HG03378 (cell line): ENCODE measurements at regions not wholly inside any gene's neighbourhood (a gene's known extent, or its start where the extent isn't known, plus 50 kb on each side); places are given as distances from the start of the nearest gene placed in this dataset.
"Not testable (repeated sequence)": the region's sequence is repeated elsewhere in the genome, so short reads cannot be mapped to it uniquely, and the experiment has no call there.

Source experiments
- ATAC-seq: cut with Tn5 transposase; IDR thresholded peaks from one replicate; pipeline ENCODE4 v1.9.1; 2021; ENCODE audit warnings: mild to moderate bottlenecking, moderate library complexity; ENCODE audit not compliant: unreplicated experiment

- ATAC-seq: no peak
Measured at GRCh38 chr12:19819231-19819630, 379.9 kb downstream of the AEBP2 start.

- no peak for ATAC-seq
Measured at GRCh38 chr12:19822476-19822875, 383.2 kb downstream of the AEBP2 start.

GRCh38 chr12:19823326-19823725, 384.0 kb downstream of the AEBP2 start:
- not testable (repeated sequence) for ATAC-seq

- no peak for ATAC-seq
Measured at GRCh38 chr12:19826980-19827550, 387.8 kb downstream of the AEBP2 start.

DNA sequence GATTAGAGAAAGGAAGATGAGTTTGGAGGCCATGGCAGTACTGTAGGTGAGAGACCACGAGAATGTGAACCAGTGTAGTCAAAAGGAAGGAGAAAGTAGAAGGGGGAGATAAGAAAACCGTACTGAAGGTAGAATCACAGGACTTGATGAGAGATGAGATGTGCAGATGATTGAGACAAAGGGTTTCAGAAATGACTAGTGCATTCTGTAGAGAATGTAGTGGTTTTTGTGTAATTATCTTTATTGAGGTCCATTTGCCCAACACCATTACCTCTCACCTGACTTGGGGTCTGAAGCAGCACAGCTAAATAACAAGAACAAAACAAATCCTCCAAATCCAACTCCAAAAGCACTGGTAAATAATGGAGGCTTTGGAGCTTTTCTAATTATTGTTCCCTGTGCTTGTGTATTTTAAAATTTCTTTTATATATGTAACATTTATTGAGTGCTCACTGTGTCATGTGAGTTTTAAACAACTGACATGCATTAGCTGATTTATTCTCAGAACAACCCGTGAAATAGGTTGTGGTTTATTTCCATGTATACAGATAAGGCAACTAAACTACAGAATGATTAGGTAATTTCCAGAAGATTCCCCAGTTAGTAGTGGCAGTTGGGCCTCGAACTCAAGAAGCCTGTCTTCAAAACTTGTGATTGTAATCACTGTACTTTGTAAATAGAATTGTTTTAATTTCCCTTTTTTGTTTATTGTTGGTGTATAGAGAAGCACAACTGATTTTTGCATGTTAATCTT, 390.0 kb downstream of the AEBP2 start:
- no peak for ATAC-seq

DNA sequence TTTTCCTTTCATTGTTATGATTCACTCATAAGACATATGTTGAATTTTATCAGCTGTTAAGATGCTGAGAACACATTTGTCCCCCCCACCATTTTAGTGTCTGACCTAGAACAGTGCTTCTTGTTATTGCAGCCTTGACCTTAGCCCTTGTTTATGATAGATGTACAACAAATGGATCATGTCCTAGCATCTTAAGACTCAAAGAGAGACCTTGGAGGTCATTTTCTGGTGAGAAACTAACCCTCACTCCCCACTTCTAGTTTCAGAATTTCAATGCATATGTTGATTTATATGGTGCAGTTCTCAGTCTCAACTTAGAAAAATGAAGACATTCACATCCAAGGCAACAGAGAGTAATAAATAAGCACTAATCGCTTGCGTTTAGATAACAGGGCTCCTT, 391.2 kb downstream of the AEBP2 start:
- no peak for ATAC-seq

DNA sequence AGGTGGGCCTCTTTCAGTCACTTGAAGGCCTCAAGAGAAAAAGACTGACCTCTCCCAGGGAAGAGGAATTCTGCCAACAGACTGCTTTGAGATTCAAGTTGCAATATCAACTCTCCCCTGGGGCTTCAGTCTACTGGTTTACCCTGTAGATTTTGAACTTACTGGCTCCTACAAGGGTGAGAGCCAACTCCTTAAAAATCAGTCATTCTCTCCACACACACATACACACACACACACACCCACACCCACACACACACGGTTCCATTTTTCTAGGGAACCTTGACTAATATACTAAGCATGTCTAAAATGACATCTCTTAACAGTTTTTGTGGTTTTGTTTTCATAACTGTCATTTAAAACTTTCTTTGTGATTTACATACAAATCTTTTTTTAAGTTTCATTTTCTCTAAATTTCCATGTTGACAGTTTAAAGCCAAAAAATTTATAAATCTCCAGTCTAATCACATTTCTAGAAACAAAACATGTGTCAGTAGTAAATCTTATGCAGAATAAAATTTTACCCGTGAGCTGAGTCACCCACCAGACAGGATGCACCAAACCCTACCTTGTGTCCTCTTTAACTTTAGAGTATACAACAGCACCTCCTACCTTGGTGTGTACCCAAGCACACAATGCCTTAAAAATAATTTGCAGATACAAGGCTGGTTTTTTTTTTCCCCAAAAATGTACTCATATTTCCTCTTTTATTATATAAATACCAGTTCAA, 394.6 kb downstream of the AEBP2 start:
- ATAC-seq: no peak

- ATAC-seq: no peak
Measured at GRCh38 chr12:19834592-19834991, 395.3 kb downstream of the AEBP2 start.

DNA sequence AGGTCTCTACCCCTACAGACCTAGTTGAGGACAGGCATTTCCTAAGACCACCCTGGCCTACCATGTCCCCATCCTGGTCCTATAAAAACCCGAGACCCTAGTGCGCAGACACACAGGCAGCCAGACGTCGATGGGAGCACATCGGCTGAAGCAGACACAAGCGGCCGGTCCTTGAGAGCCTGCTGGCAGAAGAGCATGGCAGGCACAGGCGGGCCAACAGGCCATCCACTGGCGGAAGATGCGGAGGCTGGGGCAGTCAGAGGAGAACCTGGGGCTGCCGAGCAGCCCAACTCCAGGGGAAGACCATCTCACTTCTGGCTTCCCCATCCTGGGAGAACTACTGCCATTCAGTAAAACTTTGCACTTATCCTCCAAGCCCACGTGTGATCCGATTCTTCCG, 396.8 kb downstream of the AEBP2 start:
- ATAC-seq: no peak

- no peak for ATAC-seq
Measured at GRCh38 chr12:19836456-19836855, 397.2 kb downstream of the AEBP2 start.

DNA sequence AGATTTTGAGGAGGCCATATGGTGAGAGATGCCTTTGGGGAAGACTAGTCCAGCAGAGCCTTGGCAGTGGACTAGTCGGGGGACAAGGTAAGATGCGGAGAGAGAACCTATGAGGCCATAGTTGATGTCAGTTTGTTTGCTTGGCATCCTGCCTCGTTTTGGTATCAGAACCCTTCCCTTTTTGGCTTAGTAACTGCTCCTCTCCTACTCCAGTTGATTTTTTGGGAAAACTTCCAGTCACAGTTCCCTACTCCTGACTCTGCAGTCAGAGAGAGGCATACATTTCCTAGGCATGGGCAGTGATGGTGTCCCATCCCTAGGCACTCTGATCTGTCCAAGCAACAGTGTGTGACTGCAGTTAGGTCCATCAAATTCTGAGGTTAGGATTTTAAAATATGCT, 398.3 kb downstream of the AEBP2 start:
- no peak for ATAC-seq

DNA sequence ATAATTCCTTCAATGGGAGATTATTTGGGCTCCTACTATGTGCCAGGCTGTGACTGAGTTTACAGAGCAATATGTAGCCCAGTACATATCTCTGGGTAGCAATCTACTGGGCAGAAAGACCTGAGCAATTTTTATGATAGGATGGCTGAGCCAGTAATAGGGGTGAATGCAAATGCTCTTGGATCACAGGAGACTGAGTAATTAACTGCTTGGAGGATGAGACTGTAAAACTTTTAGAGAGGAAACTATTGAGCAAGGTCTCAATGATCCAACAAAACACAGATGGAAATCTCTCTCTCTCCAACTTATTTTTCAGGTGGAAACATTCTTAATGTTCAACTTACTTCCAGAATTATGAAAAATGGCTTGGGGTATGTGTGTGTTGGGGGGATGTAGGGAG, 402.2 kb downstream of the AEBP2 start:
- no peak for ATAC-seq

GRCh38 chr12:19842116-19842515, 402.8 kb downstream of the AEBP2 start:
- ATAC-seq: no peak

GRCh38 chr12:19844224-19844623, 404.9 kb downstream of the AEBP2 start:
- no peak for ATAC-seq

- no peak for ATAC-seq
Measured at GRCh38 chr12:19846574-19846973, 407.3 kb downstream of the AEBP2 start.

GRCh38 chr12:19847294-19848059, 408.2 kb downstream of the AEBP2 start:
- ATAC-seq: no peak

GRCh38 chr12:19848421-19848820, 409.1 kb downstream of the AEBP2 start:
- ATAC-seq: no peak

GRCh38 chr12:19849208-19849607, 409.9 kb downstream of the AEBP2 start:
- no peak for ATAC-seq

DNA sequence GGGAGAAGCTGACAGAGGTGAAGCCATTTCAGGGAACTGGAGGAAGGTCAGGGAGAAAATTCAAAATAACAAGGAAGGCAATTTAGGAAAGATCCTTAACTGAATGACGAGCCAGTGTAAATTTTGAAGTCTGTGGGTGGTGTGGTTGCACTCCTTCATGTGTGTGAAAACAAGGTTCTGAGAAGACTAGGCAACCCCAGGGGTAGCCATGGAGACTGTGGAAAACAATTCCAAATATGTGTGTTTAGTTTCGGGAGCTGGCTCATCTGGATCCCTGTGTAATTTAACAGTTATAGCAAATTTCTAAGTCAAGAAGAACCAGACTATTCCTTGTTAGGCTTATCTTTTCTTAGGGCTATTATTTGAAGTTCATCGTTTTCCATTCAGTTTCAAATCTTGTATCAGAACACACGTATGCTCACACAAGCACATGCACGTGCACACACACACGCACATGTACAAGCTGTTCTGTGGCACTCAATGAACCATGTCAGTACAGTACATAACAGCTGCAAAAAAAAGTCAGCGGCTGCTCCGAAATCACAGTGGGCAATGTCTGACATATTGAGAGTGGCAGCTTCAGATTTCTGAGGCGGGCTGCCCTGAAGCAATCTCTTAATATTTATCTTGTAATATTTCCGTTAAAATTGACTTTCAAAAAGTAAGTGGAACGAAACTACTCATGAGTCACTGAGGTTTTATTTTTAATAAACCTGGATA, 411.2 kb downstream of the AEBP2 start:
- ATAC-seq: no peak

GRCh38 chr12:19852100-19852855, 413.0 kb downstream of the AEBP2 start:
- ATAC-seq: no peak
